ENCODE measurements at regions not wholly inside any gene's neighbourhood (a gene's known extent, or its start where the extent isn't known, plus 50 kb on each side); places are given as distances from the start of the nearest gene placed in this dataset.
"Not testable (repeated sequence)": the region's sequence is repeated elsewhere in the genome, so short reads cannot be mapped to it uniquely, and the experiment has no call there.

DNA sequence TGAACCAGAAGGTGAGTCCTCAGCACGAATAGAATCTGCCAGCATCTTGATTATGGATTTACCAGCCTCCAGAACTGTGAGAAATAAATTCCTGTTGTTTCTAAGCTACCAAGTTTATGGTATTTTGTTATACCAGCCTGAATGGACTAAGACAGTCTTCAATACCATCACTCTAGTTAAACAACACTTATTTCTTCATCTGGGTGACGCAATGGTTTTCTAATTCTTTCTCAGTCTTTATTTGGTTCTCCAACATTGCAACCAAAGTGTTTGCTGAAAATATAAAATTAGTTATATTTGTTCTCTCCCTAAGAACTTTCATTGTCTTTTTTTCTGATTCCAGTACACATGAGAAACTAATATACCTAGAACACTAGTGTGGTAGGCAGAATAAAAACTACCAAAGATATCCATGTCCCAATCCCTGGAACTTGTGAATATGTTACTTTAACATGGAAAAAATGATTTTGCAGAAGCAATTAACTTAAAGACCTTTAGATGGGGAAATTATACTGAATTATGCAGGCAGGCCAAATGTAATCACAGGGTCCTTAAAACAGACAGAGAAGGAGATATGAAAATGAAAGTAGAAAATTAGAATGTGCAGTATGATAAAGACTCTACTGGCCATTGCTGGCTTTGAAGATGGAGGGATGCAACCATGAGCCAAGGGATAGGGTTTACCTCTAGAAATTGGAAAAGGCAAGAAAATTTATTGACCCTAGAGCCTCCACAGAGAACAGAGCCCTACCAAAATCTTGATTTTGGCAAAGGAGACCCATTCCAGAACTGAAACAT is 1115.1 kb downstream of the PLA2G4A start:
- DNase-seq (ENCODE audit: low read depth in 2 of 3, low spot score in 1 of 3), result no peak

DNA sequence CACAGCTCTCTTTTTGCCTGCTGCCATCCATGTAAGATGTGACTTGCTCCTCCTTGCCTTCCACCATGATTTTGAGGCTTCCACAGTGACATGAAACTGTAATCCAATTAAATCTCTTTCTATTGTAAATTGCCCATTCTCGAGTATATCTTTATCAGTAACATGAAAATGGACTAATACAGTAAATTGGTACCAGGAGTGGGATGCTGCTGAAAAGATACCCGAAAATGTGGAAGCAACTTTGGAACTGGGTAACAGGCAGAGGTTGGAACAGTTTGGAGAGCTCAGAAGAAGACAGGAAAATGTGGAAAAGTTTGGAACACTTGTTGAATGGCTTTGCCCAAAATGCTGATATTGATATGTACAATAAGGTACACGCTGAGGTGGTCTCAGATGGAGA is 1117.9 kb downstream of the PLA2G4A start:
- not testable (repeated sequence) for DNase-seq (ENCODE audit: low read depth in 2 of 3, low spot score in 1 of 3)

DNA sequence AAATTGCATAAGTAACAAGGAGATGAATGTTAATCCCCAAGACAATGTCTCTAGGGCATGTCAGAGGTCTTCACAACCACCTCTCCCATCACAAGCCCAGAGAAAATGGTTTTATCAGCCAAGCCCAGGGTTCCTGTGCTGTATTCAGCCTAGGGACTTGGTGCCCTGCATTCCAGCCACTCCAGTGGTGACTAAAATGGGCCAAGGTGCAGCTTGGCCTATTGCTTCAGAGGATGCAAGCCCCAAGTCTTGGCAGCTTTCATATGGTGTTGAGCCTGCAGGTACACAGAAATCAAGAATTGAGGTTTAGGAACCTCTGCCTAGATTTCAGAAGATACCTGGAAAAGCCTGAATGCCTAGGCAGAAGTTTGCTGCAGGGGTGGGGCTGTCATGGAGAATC is 1118.6 kb downstream of the PLA2G4A start:
- DNase-seq (ENCODE audit: low read depth in 2 of 3, low spot score in 1 of 3), result no peak

DNA sequence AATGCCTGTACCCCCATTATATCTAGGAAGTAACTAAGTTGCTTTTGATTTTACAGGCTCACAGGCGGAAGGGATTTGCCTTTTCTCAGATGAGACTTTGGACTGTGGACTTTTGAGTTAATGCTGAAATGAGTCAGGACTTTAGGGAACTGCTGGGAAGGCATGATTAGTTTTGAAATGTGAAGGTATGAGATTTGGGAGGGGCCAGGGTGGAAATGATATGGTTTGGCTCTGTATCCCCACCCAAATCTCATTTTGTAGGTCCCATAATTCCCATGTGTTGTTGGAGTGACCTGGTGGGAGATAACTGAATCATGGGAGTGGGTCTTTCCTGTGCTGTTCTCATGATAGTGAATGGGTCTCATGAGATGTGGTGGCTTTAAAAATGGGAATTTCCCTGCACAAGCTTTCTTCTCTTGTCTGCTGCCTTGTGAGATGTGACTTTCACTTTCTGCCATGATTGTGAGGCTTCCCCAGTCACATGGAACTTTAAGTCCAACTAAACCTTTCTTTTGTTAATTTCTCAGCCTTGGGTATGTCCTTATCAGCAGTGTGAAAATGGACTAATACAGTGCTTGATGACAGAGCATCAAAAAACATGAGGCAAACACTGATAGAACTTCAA is 1119.5 kb downstream of the PLA2G4A start:
- no peak for DNase-seq (ENCODE audit: low read depth in 2 of 3, low spot score in 1 of 3)

DNA sequence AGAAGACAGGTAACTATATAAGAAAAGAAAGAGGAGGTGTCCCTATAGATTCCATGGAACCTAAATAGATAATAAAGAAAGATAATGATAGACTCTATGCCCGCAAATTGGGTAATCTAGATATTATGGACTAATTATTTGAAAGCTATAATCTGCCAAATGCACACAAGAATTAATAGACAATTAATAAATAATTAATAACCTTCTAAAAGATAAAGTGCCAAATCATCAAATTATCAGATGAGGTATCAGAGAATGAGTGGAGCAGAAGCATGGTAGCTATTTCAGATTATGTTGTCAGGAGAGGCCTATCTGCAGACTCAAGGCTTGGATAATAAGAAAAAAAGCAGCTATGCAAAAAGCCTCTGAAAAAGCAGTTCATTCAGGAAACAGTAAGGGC is 1120.8 kb downstream of the PLA2G4A start:
- DNase-seq (ENCODE audit: low read depth in 2 of 3, low spot score in 1 of 3), result no peak

DNA sequence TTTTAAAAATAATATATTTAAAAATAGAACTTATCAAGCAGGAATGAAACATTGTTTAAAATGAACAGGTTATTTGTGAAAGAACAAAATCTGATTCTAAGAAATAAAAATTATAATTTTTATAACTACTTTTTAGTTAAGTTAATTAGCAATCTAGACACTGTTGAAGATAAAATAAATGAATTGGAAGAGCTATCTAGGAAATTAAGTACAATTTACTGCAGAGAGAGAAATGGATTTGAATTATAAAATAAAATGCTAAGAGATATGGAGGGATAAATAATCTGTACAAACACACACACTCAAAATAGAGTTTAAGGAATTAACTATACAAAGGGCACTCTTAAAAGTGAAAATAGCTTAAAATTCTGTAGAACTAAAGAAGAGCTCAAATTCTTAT is 1123.1 kb downstream of the PLA2G4A start:
- DNase-seq (ENCODE audit: low read depth in 2 of 3, low spot score in 1 of 3), result no peak

DNA sequence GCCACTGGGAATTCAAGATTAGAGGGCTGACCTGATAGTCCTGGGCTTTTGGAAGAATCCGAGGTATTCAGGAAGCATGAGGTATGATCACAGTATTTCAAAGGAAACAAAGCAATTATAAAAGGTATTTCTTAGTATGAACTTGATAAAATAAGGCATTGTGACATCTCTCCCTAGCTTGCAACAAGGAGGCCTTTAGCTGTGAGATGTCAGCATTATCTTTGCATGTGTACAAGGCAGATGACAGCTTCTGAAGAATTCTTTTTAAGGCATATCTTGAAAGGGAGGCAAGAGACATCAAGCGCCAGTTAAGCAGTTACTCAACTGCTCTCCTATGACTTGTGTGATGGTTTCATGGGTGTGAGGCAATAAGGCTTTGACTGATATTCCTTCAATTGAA is 1123.7 kb downstream of the PLA2G4A start:
- no peak for DNase-seq (ENCODE audit: low read depth in 2 of 3, low spot score in 1 of 3)

DNA sequence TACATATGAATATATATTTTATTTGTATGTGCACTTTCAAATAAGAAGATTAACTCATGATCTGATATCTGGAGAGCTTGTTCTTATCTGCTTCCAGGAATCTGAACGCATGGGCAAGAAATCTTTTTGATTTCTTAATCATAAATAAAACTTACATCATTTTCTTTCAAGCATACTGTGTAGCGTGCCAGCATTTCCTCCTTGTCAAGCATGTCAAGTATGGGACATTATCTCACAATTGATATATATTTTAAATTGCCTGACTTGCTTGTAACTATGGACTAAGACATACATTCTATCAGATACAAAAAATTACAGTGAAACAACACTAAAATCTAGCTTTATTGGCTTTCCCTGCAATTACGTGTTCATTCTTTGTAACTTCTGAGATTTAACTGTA is 1128.2 kb downstream of the PLA2G4A start:
- DNase-seq (ENCODE audit: low read depth in 2 of 3, low spot score in 1 of 3), result no peak

DNA sequence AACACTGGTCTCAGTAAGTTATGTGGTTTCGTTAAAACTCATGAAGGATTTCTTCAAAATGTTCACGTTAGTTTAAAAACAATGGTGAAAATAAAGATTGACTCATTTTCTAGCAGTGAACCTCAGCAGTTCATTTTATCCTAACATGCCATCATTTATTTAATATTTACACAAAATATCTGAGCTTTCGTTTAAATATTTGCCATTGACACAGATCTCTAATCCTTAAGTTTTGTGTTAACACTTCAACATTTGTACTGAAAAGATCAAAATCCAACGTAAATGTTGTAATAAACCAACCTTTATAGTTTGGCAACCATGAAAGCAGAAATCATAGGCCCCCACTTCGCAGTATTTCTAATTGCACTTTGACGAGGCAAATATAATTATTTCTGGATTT is 1129.5 kb downstream of the PLA2G4A start:
- DNase-seq (ENCODE audit: low read depth in 2 of 3, low spot score in 1 of 3), result no peak

DNA sequence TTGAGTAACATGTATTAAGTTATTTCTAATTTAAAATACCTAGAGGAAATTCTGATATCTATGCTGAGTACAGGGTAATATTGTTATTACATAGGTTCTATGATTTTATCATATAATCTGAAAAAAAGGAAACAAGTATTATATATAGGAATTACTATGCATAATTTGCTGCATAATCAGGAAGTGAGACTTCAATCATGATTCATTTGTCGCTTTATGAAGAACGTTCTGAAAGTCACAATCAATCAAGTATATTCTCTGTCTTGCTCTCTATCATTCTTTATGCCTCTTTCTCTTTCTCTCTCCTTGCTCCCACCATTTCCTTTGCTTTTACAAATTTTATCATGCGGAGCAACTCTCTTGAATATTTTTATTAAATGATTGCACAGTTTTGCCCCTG is 1130.3 kb downstream of the PLA2G4A start:
- DNase-seq (ENCODE audit: low read depth in 2 of 3, low spot score in 1 of 3), result no peak

DNA sequence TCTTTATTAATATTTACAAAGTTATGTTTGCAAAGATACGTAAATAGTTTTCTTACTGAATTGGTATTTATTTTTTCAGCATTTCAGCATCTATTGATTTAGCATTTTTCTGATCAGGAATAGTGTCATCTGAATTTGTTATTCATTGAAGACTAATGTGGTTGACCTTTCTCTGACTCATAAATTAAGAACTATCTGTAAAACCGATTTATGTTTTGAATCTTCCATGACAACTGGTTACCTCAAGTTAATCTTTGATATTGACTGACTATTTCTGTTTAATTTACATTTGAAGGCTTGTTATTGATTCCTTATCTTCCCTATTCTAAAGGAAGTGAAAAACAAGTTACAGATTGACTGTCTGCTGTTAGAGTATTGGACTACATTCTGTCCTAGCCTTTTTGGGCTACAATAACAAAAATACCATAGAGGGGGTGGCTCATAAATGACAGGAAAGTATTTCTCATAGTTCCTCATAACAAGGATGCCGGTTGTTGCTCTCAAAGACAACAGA is 1131.4 kb downstream of the PLA2G4A start:
- DNase-seq (ENCODE audit: low read depth in 2 of 3, low spot score in 1 of 3), result no peak

DNA sequence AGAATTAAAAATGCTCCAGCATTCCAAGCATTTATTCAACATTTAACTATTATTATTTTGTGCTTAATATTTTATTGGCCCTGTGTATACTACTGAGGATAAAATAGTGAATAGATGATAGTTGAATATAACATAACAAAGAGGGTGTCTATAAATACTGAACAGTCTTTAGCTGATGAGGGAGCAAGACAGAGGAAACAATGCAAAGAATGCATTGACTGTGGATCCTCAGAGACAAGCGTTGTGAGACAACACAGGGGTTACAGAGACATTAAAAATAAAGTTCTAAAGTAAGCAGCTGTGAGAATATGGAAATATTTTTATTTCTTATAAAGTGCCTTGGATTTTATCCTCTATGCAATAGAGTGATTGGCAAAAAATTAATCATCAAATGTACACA is 1133.1 kb downstream of the PLA2G4A start:
- no peak for DNase-seq (ENCODE audit: low read depth in 2 of 3, low spot score in 1 of 3)

DNA sequence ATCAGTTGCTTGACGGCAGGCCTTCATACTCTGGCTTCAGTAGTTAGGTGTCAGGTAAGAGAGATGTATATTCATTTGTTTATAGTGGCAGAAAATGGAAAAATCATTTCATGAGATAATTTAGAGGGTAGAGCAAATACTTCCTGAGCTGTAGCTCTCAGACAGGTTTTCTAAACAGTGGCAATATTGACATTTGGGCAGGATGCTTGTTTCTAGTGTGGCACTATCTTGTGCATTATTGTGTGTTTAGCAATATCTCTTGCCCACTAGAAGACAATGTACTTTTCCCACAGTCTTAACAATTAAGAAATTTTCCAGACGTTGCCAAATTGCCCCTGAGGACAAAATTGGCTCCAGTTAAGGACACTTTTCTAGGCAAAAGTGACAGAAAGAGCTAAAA is 1143.1 kb downstream of the PLA2G4A start:
- DNase-seq (ENCODE audit: low read depth in 2 of 3, low spot score in 1 of 3), result no peak

DNA sequence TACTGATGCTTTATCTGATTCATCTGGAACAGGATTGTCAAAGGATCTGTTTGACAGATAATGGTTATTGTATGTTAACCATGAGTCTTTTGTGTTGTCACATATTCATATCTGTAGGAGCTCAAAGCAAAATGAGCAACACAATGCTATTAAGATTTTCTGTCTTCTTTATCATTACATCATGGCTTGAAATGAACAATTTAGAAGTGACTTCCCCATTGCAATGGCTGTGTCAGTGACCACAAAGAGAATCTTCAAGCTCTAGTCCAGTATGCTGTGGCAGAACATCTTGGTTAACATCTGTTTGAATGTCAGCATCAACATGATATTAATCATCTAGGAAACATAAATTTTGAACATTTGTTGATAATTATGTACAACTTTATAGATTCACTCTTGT is 1148.5 kb downstream of the PLA2G4A start:
- DNase-seq (ENCODE audit: low read depth in 2 of 3, low spot score in 1 of 3), result no peak

DNA sequence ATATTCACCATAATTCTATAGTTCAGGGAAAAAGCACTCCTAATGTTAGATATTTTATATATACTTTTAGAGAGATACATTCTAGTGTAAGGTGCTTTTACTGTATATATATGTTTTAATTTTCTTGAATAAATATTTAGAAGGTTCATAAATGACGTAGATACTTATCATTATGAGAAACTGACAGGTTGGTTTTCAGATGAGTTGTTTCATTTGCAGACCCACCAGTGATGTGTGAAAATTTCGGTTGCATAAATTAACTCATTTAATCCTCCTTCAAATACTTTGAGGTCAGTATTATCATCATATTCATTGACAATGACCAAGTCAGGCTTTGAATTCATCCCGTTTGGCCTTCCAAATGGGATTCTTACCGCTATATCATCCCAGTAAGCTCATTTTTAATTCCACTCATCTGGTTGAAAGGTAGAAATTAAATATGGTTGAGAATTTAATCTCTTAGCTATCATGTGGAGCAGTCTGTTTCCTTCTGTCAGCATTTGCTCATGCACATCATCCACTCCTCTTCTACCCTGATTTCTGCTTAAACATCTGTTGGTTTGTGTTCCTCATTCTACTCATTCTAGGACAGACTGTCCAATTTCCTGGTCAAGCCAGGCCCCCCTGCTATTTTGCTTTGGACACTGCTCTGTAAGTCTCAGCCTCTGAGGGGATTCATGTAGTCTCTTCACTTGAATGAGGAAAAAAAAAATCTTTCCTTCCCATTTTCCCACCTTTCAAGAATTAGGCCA is 1156.6 kb downstream of the PLA2G4A start:
- no peak for DNase-seq (ENCODE audit: low read depth in 2 of 3, low spot score in 1 of 3)

DNA sequence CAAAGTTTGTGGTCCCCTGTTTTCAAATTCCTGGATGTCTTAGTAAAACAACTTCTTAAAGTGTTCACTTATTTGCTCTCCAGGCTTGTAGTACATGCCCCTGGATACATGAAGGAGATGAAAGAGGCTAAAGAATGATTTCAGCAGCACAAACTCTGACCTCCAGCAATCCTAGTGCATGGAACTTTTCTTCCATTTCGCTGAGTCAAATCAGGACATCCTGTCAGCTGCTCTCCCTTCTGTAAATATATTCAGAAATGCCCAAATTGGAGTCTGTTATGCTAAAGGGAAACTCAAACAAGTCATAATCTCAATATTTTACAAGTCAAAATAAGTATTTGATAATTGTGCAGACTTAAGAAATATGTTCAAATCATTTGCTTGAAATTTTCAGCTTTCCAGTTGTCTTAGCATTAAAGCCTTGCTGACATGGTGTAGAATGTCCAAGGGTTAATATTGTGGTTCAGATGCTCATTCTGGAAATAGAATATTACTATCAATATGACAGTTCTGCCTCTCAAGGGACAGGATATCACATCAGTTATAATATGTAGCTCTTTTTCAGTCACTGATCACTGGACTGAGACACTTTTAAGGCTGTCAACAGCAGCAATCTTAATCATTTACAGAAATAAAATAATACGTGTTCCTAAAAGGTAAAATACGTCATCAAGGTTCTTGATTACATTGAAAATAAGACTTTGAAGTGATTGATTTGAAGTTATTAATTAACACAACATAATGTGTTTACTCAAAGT is 1157.3 kb downstream of the PLA2G4A start:
- DNase-seq (ENCODE audit: low read depth in 2 of 3, low spot score in 1 of 3), result no peak

DNA sequence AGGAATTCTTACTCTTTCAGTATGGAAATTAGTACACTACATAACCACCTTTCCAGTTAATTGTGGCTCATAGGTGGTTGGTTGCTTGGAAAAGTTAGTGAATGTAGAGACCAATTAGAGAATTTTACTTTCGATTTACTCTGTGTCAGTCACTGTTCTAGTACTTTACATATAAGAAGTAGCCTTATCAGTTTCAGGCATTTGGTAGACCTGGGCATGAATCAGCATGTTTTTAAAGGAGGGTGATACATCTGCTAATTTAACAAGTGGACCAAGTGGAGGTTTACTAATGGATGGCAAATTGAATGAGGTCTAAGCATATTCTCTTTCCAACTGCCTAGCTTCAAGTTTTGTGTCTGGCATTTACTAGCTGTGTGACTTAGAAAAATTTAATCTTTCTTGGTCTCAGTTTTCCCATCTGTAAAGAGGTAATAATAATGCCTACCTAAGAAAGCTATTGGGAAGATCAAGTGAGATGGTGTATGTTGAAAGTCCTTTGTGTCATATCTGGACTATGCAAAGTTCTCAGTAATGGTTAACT is 1158.6 kb downstream of the PLA2G4A start:
- no peak for DNase-seq (ENCODE audit: low read depth in 2 of 3, low spot score in 1 of 3)

DNA sequence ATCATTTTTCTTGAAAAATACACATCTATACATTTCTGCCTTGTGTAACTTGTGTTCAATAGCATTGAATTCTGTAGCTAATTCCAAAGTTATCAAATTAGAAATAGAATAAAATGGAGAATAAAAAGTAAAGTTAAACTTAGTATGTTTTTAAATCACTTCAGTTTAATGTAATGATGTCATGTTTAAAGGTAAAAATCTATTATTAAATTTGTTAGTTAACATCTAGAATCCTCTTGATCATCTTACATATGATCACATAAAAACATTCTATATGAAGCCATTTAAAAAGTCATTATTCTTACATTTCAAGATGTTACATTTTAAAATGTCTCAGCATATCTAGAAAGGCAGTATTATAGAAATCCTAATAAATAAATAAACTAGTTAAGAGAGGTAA is 1163.2 kb downstream of the PLA2G4A start:
- DNase-seq (ENCODE audit: low read depth in 2 of 3, low spot score in 1 of 3), result no peak

DNA sequence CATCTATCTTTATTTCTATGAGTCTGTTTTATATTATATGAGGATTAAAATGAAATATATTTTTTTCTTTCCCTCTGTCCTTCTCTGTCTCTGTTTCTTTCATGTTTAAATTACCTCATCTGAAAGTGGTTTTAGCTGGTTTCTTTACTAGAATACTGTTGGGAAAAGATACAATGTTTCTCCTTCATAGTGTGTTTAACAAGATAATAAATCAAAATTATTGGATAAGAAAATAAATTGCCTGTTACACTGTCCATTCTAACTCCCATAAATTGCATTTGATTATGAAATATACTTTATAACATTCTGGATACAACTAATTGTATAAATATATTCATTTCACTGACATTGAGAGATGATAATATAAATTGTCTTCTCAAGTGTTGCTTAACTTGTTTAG is 1168.0 kb downstream of the PLA2G4A start:
- DNase-seq (ENCODE audit: low read depth in 2 of 3, low spot score in 1 of 3), result no peak

DNA sequence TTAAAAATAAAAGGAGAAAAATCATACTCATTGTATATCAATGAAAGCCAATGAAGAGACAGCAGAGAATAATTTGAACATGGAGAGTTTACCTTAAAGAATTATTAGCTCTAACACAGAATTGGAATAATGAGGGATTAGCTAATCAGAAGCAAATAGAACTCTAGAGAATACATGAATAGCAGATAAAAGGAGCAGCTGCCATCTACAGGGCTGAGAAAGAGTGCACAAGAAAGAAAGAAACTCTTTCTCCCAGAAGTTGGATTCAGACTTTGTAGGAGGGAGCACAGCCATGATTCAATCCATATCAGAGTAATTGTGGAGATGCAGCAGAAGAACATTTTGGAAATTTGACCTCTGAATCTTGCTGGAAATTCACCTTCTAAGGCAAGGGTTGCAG is 1171.2 kb downstream of the PLA2G4A start:
- no peak for DNase-seq (ENCODE audit: low read depth in 2 of 3, low spot score in 1 of 3)

DNA sequence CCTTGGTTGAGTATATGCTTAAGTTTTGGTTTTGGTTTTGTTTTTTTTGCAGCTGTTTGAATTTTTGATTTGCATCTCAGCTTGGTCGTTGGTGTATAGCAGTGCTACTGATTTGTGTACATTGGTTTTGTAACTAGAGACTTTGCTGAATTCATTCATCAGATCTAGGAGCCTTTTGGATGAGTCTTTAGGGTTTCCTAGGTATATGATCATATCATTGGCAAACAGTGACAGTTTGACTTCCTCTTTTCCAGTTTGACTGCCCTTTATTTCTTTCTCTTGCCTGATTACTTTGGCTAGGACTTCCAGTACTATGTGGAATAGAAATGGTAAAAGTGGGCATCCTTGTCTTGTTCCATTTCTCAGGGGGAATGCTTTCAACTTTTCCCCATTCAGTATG is 1174.9 kb downstream of the PLA2G4A start:
- not testable (repeated sequence) for DNase-seq (ENCODE audit: low read depth in 2 of 3, low spot score in 1 of 3)

Data from stimulated activated CD4-positive, alpha-beta T cell treated with anti-CD3 and anti-CD28 coated beads, Interleukin-12 subunit alpha, Interleukin-12 subunit beta, amount 100 ng/mL, for 48 hours (primary cell).